ENCODE measurements at regions not wholly inside any gene's neighbourhood (a gene's known extent, or its start where the extent isn't known, plus 50 kb on each side); places are given as distances from the start of the nearest gene placed in this dataset.

DNA sequence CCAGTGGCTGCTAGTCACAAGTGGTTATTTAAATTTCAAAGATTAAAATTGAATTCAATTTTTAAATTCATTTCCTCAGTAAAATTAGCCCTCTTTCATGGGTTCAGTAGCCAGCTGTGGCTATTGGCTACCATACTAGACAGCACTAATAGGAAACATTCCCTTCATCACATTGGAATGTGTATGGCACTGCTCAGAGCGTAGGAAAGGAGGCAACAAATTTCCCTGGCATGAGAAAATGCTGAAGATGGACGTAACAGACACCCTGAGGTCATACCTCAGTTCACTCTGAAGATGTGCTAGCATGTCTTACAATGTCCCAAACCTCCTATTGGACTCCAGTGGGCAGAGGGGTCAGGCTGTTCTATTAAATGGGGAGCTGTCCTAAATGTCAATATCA lies 96.4 kb downstream of the C1QL2 start:
- TF ChIP-seq, protein P1, sequence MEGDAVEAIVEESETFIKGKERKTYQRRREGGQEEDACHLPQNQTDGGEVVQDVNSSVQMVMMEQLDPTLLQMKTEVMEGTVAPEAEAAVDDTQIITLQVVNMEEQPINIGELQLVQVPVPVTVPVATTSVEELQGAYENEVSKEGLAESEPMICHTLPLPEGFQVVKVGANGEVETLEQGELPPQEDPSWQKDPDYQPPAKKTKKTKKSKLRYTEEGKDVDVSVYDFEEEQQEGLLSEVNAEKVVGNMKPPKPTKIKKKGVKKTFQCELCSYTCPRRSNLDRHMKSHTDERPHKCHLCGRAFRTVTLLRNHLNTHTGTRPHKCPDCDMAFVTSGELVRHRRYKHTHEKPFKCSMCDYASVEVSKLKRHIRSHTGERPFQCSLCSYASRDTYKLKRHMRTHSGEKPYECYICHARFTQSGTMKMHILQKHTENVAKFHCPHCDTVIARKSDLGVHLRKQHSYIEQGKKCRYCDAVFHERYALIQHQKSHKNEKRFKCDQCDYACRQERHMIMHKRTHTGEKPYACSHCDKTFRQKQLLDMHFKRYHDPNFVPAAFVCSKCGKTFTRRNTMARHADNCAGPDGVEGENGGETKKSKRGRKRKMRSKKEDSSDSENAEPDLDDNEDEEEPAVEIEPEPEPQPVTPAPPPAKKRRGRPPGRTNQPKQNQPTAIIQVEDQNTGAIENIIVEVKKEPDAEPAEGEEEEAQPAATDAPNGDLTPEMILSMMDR (IDR thresholded peaks at IDR 0.05), result no peak
- TF ChIP-seq POLR2A (IDR thresholded peaks at IDR 0.05; ENCODE audit: low read depth) (no peak), POLR2AphosphoS5 (IDR thresholded peaks at IDR 0.05) (no peak)

Data from esophagus muscularis mucosa (tissue), 3 donors.